GM18951 (cell line): ENCODE measurements at regions not wholly inside any gene's neighbourhood (a gene's known extent, or its start where the extent isn't known, plus 50 kb on each side); places are given as distances from the start of the nearest gene placed in this dataset.

Experiments
- POLR2A ChIP-seq: IDR thresholded peaks from 4 replicates; pipeline ENCODE4 v1.6.1; 2011; ENCODE audit warnings: mild to moderate bottlenecking; ENCODE audit not compliant: insufficient read length, insufficient read depth; ENCODE audit errors: extremely low read depth
- in situ Hi-C: fragments of 300-500 bp; cut with MboI; formaldehyde crosslinking; loops from one replicate; pipeline ENCODE4 v1.12.0; 2022; ENCODE audit warnings: low sequenced_read_pairs, mixed read lengths, inconsistent platforms; ENCODE audit not compliant: unreplicated experiment

- in situ Hi-C loops, result no loop called here
Measured at GRCh38 chr5:173667702-173668101, 51.3 kb upstream of the BOD1 start.

GRCh38 chr5:173668245-173668800 is 51.9 kb upstream of the BOD1 start:
- TF ChIP-seq POLR2A, result no peak
- in situ Hi-C loops, result no loop called here

More at GRCh38 chr5:173667702-173668101, 51.3 kb upstream of the BOD1 start:
- no peak for TF ChIP-seq POLR2A

GRCh38 chr5:173668910-173669309 is 52.5 kb upstream of the BOD1 start:
- TF ChIP-seq POLR2A, result no peak
- in situ Hi-C loops, result no loop called here

- in situ Hi-C loops, result no loop called here
- no peak for TF ChIP-seq POLR2A
Measured at GRCh38 chr5:173669483-173669882, 53.0 kb upstream of the BOD1 start.

- in situ Hi-C loops, result no loop called here
- no peak for TF ChIP-seq POLR2A
Measured at GRCh38 chr5:173670130-173670651, 53.7 kb upstream of the BOD1 start.

GRCh38 chr5:173670791-173671120 is 54.3 kb upstream of the BOD1 start:
- in situ Hi-C loops, result no loop called here
- no peak for TF ChIP-seq POLR2A

GRCh38 chr5:173671121-173671949 is 54.9 kb upstream of the BOD1 start:
- no peak for TF ChIP-seq POLR2A
- in situ Hi-C loops, result no loop called here

- in situ Hi-C loops, result no loop called here
- no peak for TF ChIP-seq POLR2A
Measured at GRCh38 chr5:173672166-173672565, 55.7 kb upstream of the BOD1 start.

GRCh38 chr5:173672891-173673290 is 56.4 kb upstream of the BOD1 start:
- TF ChIP-seq POLR2A, result no peak
- in situ Hi-C loops, result no loop called here

- TF ChIP-seq POLR2A, result no peak
- in situ Hi-C loops, result no loop called here
Measured at GRCh38 chr5:173673295-173674101, 57.0 kb upstream of the BOD1 start.

- in situ Hi-C loops, result no loop called here
- no peak for TF ChIP-seq POLR2A
Measured at GRCh38 chr5:173675287-173675996, 59.0 kb upstream of the BOD1 start.

GRCh38 chr5:173676375-173676774 is 59.9 kb upstream of the BOD1 start:
- no peak for TF ChIP-seq POLR2A
- in situ Hi-C loops, result no loop called here
